Activated CD4-positive, alpha-beta memory T cell treated with anti-CD3 and anti-CD28 coated beads for 36 hours (primary cell): ENCODE measurements at regions not wholly inside any gene's neighbourhood (a gene's known extent, or its start where the extent isn't known, plus 50 kb on each side); places are given as distances from the start of the nearest gene placed in this dataset.

ENCODE experiments used
- CTCF ChIA-PET: fragments of 350-600 bp; sonication (Branson Sonifier 250); formaldehyde crosslinking; loops from one replicate; lab custom pipeline; 2021; ENCODE audit warnings: antibody characterized with exemption, inconsistent platforms; lab: Charles Lee
- POLR2A ChIA-PET: fragments of 350-600 bp; sonication (Branson Sonifier 250); formaldehyde crosslinking; loops from one replicate; lab custom pipeline; 2021; ENCODE audit warnings: antibody characterized with exemption; lab: Charles Lee
- DNase-seq: peaks from one replicate; pipeline ENCODE4 v3.0.0-alpha.2; 2020
- H3K27ac Mint-ChIP-seq: one replicate; pipeline ENCODE4 v1.8.0; 2021; ENCODE audit warnings: mixed read lengths
- H3K27me3 Mint-ChIP-seq: one replicate; pipeline ENCODE4 v1.8.0; 2021; ENCODE audit warnings: mixed read lengths
- H3K36me3 Mint-ChIP-seq: one replicate; pipeline ENCODE4 v1.8.0; 2021; ENCODE audit warnings: mixed read lengths
- H3K4me1 Mint-ChIP-seq: one replicate; pipeline ENCODE4 v1.8.0; 2021; ENCODE audit warnings: low read depth, mixed read lengths
- H3K4me3 Mint-ChIP-seq: one replicate; pipeline ENCODE4 v1.8.0; 2021; ENCODE audit warnings: mild to moderate bottlenecking, mixed read lengths
- H3K9me3 Mint-ChIP-seq: one replicate; pipeline ENCODE4 v1.8.0; 2021; ENCODE audit warnings: mixed read lengths
- intact Hi-C: fragments of 100-400 bp; cut with micrococcal nuclease; formaldehyde crosslinking; loops from one replicate; pipeline ENCODE4 v1.15.1; 2023

DNA sequence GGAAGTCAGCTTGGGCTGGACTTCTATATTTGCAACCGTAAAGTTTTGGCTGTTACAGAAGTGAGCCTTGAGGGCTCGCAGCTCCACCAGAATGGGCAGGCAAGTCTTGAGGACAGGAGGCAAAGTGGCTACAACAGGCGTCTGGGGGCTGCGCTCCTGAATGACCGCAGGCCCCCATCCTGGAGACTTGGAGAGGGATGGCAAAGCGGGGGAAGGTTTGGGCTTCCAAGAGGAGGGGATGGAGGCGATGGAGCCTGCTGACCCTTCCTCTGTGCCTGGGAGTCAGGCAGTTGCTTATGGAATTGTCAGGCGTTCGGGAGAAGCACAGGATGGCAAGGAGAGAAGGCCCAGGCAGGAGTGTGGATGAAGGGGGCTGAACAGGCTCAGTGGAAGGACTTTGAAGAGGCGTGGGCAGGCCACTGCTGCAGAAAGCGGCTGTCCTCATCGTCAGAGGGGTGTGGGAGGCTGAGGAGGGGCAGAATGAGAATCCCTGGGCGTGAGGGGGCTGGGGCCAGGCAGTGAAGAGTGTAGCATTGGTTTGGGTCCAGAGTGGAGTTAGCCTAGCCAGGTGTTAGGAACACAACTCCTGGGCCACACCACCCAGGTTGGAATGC is 72.3 kb downstream of the INHBB start:
- no peak overlapping the region for H3K4me3 Mint-ChIP-seq
- no peak overlapping the region for H3K27ac Mint-ChIP-seq
- DNase-seq = peak; percentile 4
- H3K9me3 Mint-ChIP-seq = no peaks in the 10 kb centered on the region
- no peaks in the 10 kb centered on the region for H3K4me1 Mint-ChIP-seq
- intact Hi-C loops = no loop called here
- ChIA-PET CTCF (no interaction called here), POLR2A (no interaction called here)
- peaks cover 8% of the 10 kb centered on the region for H3K27me3 Mint-ChIP-seq
- H3K36me3 Mint-ChIP-seq = no peaks in the 10 kb centered on the region

DNA sequence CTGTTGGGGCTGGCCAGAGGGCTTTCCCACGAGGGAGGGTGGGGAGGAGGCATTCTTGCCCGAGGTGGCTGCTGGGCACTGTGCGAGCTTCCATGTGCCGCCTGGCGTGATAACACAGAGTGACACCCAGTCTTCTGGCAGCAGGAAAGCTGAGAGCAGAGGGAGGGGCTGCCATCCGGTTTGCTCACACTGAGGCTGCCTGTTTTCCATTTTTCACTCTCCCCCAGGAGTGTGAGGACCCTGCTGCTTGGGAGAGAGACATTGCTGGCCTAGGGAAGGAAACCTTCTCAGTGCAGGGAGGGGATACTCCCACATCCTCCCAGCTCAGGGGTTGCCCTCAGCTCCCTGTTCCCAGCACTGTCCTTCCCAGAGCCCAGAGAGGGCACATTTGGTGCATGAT is 73.1 kb downstream of the INHBB start:
- H3K36me3 Mint-ChIP-seq = no peaks in the 10 kb centered on the region
- POLR2A ChIA-PET = no interaction called here
- CTCF ChIA-PET = no interaction called here
- H3K9me3 Mint-ChIP-seq = no peaks in the 10 kb centered on the region
- H3K27ac Mint-ChIP-seq = no peak overlapping the region
- peaks cover 8% of the 10 kb centered on the region for H3K27me3 Mint-ChIP-seq
- H3K4me3 Mint-ChIP-seq = no peak overlapping the region
- intact Hi-C loops = no loop called here
- DNase-seq = peak; percentile 3
- H3K4me1 Mint-ChIP-seq = no peaks in the 10 kb centered on the region

DNA sequence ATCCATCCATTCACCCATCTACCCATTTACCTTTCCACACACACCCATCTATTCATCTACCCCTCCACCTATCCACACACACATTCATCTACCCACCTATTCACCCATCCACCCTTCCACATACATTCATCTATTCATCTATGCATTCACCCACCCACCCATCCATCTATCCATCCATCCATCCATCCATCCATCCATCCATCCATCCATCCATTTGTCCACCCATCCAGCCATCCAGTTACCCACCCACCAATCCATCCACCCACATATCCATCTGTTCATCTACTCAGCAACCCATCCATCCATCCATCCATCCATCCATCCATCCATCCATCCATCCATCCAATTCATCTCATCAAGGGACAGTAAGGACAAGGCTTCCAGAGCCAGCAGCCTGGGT is 74.0 kb downstream of the INHBB start:
- intact Hi-C loops = no loop called here
- Mint-ChIP-seq H3K36me3 (no peaks in the 10 kb centered on the region), H3K4me3 (no peak overlapping the region), H3K27me3 (peaks cover 7% of the 10 kb centered on the region), H3K9me3 (no peaks in the 10 kb centered on the region), H3K4me1 (no peaks in the 10 kb centered on the region), H3K27ac (no peak overlapping the region)
- DNase-seq = no peak
- ChIA-PET CTCF (no interaction called here), POLR2A (no interaction called here)

DNA sequence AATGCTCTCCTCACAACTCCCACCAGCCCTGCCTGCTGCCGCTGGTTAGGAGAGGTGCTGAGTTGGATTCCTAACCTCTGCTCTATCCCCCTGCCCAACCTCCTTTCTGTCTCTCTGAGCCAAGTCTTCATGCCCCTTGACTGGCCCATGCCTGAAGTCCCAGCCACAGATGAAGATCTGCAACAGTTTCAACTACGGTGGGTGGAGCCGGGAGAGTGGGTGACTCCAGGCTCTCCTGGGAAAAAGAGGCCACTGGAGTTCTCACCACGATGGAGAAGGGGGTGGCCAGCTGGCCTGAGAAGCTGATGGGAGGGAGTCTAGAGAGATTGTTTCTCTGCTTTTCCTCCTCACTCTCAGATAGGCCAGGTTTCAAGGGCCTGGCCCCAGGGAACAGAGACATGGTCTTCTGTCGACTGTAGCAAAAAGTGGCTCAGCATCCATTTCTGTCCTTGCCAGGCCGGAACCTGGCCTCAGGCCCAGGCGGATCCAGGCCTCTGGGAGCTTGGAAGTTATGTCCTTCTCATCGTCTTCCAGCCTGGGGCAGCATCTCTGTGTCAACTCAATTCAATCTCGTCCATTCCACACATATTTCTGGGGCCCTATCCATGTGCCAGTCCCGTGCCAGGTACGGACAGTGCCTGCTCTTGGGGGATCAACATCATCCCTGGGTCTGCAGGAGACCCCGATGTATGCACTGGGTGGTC is 75.3 kb downstream of the INHBB start:
- H3K9me3 Mint-ChIP-seq = no peaks in the 10 kb centered on the region
- CTCF ChIA-PET = no interaction called here
- intact Hi-C loops = no loop called here
- no peak overlapping the region for H3K4me3 Mint-ChIP-seq
- no peak overlapping the region for H3K27ac Mint-ChIP-seq
- H3K4me1 Mint-ChIP-seq = no peaks in the 10 kb centered on the region
- peak; percentile 5 for DNase-seq
- H3K36me3 Mint-ChIP-seq = no peaks in the 10 kb centered on the region
- peaks cover 7% of the 10 kb centered on the region for H3K27me3 Mint-ChIP-seq
- POLR2A ChIA-PET = no interaction called here

DNA sequence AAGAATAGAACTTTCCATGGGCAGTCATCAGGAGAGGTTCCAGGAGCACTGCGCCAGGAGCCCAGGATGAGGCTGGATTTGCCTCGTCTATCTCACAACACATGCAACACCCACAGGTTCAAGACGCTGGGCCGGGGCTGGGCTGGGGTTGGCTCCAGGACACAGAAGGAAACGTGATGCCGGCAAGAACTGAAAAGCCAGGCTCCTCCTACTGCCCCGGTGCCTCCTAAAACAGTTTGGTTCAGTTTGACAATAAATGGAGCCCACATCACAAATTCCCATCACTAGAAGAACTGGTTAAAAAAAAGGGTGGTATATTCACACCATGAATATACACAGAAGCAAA is 75.9 kb downstream of the INHBB start:
- ChIA-PET CTCF (no interaction called here), POLR2A (no interaction called here)
- Mint-ChIP-seq H3K4me1 (no peaks in the 10 kb centered on the region), H3K27me3 (peaks cover 7% of the 10 kb centered on the region), H3K36me3 (no peaks in the 10 kb centered on the region), H3K27ac (no peak overlapping the region), H3K9me3 (no peaks in the 10 kb centered on the region), H3K4me3 (no peak overlapping the region)
- DNase-seq = no peak
- intact Hi-C loops = no loop called here

DNA sequence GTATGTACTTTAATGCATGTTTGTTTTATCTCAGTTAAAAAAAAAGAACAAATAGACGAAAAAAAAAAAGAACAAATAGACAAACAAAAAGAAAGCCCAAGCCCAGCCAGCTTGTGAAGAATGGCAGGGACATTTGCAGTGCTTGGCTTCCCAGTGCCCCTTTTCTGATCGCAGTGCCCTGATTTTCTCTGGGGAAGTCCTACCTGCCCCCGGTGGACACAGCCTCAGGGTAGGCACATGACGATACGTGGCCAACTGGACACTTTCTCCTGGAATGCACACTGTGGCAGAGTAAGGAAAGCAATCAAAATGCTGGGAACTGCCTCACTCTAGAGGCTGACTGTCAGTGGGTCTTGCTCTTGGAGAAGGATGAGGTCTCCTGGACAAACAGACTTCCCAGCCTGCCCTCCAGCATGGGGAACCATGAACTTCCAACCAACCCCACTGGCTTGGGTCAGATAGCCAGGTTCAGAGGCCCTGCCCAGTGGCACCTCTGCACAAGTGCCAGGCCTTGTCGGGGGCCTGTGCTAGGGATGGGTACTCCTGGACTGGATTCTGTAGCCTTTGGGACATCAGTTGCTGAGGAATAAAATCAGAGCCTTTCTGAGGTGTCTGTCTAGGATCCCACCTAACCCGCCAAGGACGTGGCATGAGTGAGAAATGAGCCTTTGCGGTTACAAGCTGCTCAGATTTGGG is 76.7 kb downstream of the INHBB start:
- intact Hi-C loops = no loop called here
- no peaks in the 10 kb centered on the region for H3K4me1 Mint-ChIP-seq
- H3K27ac Mint-ChIP-seq = no peak overlapping the region
- H3K4me3 Mint-ChIP-seq = no peak overlapping the region
- H3K9me3 Mint-ChIP-seq = no peaks in the 10 kb centered on the region
- no peak for DNase-seq
- ChIA-PET POLR2A (no interaction called here), CTCF (no interaction called here)
- peaks cover 8% of the 10 kb centered on the region for H3K27me3 Mint-ChIP-seq
- no peaks in the 10 kb centered on the region for H3K36me3 Mint-ChIP-seq

DNA sequence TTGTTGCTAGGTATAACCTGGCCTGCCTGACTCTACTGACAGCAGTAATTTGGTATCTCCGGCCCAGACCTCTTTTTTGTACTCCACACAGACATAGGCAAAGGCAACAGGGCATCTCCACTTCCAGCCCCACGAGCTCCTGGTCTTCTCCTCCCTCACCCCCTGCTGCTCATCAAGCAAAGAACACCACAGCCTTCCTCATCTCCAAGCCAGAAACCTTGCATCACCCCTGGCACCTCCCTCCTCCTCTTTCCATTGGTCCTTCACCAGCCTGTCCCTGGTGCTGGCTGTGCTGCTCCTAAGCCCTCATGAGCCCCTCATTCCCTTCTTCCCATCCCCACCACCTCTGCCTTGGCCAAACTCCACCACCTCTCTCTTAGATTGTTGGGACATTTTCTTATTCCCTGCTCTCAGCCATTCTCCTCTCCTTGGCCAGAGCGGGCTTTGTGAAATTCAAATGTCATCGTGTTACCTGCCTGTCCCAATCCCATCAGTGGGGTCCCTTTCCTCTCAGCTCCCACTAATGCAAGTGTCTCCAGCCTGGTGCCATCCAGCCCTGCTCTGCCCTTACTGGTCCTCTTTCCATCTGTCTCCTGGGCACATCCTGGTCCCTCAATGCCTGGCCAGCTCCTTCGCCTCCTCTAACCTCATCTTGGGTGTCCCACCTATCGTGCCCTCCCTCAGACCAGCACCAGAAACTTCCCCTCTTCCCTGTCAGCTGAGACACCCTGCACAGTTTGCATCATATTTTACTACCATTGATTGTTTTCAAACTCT is 77.4 kb downstream of the INHBB start:
- POLR2A ChIA-PET = no interaction called here
- CTCF ChIA-PET = no interaction called here
- H3K4me1 Mint-ChIP-seq = no peaks in the 10 kb centered on the region

DNA sequence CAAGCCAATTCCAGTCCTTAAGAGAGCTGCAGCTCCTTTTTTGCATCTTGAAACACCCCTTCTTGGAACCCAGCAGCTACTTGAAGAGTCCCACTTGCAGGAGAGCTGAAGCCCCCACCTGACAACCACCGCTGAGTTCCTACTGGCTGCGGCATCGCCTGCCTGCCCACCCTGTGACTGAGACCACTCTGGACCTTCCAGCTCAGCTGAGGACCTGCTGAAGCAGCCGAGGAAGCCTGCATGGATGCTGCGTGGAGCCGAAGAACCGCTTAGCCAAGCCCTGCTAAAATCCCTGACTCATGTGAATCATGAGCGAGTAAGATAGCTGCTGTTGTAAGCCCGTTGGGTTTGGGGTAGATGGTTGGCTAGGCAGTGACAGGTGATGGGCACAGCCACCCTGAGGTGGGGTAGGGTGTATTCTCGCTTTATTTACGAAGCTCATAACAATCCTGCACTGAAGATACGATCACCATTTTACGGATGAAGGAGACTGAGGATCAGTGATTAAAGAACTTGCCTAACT is 78.4 kb downstream of the INHBB start:
- ChIA-PET CTCF (no interaction called here), POLR2A (no interaction called here)
- H3K27me3 Mint-ChIP-seq = peaks cover 12% of the 10 kb centered on the region
- DNase-seq = peak; percentile 5
- intact Hi-C loops = no loop called here
- no peaks in the 10 kb centered on the region for H3K4me1 Mint-ChIP-seq
- no peak overlapping the region for H3K27ac Mint-ChIP-seq
- H3K9me3 Mint-ChIP-seq = no peaks in the 10 kb centered on the region
- no peak overlapping the region for H3K4me3 Mint-ChIP-seq
- H3K36me3 Mint-ChIP-seq = no peaks in the 10 kb centered on the region

More for the DNA sequence above, 77.4 kb downstream of the INHBB start:
- Mint-ChIP-seq H3K27me3 (peaks cover 10% of the 10 kb centered on the region), H3K4me3 (no peak overlapping the region), H3K36me3 (no peaks in the 10 kb centered on the region), H3K27ac (no peak overlapping the region), H3K9me3 (no peaks in the 10 kb centered on the region)
- DNase-seq = peak; percentile 3
- intact Hi-C loops = no loop called here

DNA sequence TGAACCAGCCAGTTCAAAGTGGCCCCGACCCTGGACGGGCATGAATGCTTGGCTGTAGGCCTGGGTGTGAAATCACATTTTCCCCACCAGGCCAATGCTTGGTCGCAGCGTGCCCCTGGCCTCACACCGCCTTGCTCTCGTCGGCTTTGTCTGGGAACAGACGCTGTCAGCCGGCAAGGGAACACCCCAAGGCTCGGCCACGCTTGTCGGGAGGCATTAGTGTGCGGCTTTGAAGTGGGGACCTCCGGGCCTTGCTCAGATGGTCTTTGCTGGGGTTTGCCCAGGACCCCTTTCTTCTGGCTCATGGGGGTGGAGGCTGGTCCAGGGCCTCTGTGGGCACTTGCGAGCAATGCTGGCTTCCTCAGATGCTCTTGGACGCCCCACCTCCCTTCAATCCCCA is 79.1 kb downstream of the INHBB start:
- peak; percentile 6 for DNase-seq
- Mint-ChIP-seq H3K4me3 (no peak overlapping the region), H3K9me3 (no peaks in the 10 kb centered on the region), H3K36me3 (no peaks in the 10 kb centered on the region), H3K4me1 (no peaks in the 10 kb centered on the region), H3K27me3 (peaks cover 17% of the 10 kb centered on the region), H3K27ac (no peak overlapping the region)
- ChIA-PET CTCF (no interaction called here), POLR2A (no interaction called here)
- intact Hi-C loops = no loop called here

DNA sequence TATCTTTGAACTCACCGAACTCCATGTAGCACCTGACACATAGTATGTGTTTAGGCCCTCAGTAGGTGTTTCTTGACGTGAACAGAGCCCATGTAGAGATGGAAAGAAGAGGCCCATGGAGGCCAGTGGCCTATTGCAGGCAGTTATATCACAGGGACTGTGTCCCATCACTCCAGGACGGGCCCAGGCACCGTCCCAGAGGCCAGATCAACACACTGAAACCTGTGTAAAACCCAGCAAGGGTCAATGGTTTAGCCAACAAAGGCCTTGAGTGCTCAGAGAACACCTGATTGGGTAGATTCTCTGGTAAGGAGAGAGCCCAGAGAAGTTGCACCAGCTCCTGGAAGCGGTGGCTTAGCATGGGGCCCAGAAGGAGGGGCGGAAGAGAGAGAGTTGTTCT is 82.8 kb downstream of the INHBB start:
- intact Hi-C loops = no loop called here
- CTCF ChIA-PET = no interaction called here
- H3K36me3 Mint-ChIP-seq = no peaks in the 10 kb centered on the region
- no peak overlapping the region for H3K4me3 Mint-ChIP-seq
- POLR2A ChIA-PET = no interaction called here
- H3K4me1 Mint-ChIP-seq = no peaks in the 10 kb centered on the region
- H3K9me3 Mint-ChIP-seq = no peaks in the 10 kb centered on the region
- no peak overlapping the region for H3K27ac Mint-ChIP-seq
- H3K27me3 Mint-ChIP-seq = peaks cover 13% of the 10 kb centered on the region
- no peak for DNase-seq

DNA sequence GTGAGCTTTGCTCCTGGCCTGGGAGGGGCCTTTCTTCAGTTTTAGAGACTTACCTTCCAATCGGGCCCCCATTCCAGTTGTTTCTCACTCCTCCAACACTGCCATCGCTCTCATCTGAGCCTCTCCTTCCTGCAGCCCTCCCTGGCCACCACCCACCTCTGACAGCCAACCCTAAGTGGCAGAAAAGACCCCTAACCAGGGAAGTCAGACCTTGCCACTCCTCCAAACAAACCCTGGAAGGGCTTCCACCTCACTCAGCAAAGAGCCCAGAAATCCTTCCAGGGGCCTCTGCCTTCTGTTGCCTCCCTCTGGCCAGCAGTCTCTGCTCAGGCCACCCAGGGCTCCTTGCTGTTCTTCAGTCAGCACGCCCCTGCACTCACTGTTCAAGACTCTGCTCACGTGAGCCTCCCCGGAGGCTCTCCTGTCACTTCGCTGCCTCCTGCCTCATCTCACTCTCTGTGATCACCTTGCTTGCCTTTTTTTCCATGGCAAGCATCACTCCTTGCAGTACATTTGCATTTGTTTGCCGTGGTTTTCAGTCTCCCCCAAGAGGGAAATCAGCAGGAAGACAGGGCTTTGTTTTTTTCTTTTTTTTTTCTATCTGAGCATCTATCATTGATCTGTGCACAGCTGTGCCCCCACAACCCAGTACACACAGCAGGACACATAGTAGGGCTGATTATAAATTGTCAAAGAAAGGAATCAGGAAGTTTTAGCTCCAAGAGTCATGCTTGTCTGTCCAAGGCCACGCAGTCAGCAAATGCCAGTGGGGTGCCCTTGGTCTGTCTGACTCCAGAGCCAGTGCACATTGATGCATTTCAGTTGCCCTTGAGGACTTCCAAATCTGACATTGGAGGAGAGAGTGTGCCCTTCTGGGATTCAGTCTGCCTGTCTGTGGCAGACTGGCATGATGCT is 83.9 kb downstream of the INHBB start:
- CTCF ChIA-PET = no interaction called here
- H3K36me3 Mint-ChIP-seq = no peaks in the 10 kb centered on the region

More for the DNA sequence above, 83.9 kb downstream of the INHBB start:
- H3K9me3 Mint-ChIP-seq = no peaks in the 10 kb centered on the region
- H3K4me3 Mint-ChIP-seq = no peak overlapping the region
- no peak overlapping the region for H3K27ac Mint-ChIP-seq
- intact Hi-C loops = no loop called here
- POLR2A ChIA-PET = no interaction called here
- H3K27me3 Mint-ChIP-seq = peaks cover 13% of the 10 kb centered on the region
- DNase-seq = peak; percentile 4
- no peaks in the 10 kb centered on the region for H3K4me1 Mint-ChIP-seq
